SK-N-SH treated with all-trans-retinoic acid at 6 μM for 48 hours (cell line): ENCODE measurements at regions not wholly inside any gene's neighbourhood (a gene's known extent, or its start where the extent isn't known, plus 50 kb on each side); places are given as distances from the start of the nearest gene placed in this dataset.

Experiments
- PPARA ChIP-seq: fragments of 250-450 bp; sonication (Bioruptor Pico); IDR thresholded peaks from 2 replicates; pipeline ENCODE4 v1.5.0; 2020; ENCODE audit warnings: mild to moderate bottlenecking, borderline replicate concordance
- RARB ChIP-seq: fragments of 250-450 bp; sonication (Bioruptor Pico); IDR thresholded peaks from 2 replicates; pipeline ENCODE4 v1.8.0; 2021; ENCODE audit warnings: mild to moderate bottlenecking, moderate library complexity
- TF ChIP-seq, protein P1 (sequence below): fragments of 250-450 bp; sonication (Bioruptor Pico); IDR thresholded peaks from 2 replicates; pipeline ENCODE4 v1.5.1; 2020; ENCODE audit warnings: low read depth, mild to moderate bottlenecking, moderate library complexity
- TF ChIP-seq, protein P2 (sequence below): fragments of 250-450 bp; sonication (Bioruptor Pico); IDR thresholded peaks from 2 replicates; pipeline ENCODE4 v1.8.0; 2021; ENCODE audit warnings: low read depth, mild to moderate bottlenecking, moderate library complexity, borderline replicate concordance

DNA sequence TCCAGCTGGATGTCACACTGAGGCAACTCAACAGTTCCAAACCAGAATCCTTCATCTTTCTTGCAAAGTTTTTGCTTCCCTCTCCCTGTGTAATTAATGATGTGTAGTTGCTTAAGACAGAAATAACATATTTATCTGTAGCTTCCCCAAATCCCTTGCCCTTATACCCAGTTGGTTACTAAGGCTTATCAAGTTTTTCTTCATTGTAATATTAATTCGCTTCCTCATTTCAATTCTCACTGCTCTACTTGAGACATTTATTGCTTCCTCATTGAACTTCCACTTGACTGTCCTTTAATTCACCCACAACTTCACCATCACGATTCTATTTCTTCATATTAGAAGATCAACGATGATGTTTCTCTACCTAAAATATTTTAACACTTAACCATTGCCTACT lies 386.6 kb upstream of the CPEB2 start:
- no peak for TF ChIP-seq RARB (CRISPR knock-in tag)
- TF ChIP-seq, protein P1, sequence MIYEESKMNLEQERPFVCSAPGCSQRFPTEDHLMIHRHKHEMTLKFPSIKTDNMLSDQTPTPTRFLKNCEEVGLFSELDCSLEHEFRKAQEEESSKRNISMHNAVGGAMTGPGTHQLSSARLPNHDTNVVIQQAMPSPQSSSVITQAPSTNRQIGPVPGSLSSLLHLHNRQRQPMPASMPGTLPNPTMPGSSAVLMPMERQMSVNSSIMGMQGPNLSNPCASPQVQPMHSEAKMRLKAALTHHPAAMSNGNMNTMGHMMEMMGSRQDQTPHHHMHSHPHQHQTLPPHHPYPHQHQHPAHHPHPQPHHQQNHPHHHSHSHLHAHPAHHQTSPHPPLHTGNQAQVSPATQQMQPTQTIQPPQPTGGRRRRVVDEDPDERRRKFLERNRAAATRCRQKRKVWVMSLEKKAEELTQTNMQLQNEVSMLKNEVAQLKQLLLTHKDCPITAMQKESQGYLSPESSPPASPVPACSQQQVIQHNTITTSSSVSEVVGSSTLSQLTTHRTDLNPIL (CRISPR knock-in tag), result no peak
- TF ChIP-seq, protein P2, sequence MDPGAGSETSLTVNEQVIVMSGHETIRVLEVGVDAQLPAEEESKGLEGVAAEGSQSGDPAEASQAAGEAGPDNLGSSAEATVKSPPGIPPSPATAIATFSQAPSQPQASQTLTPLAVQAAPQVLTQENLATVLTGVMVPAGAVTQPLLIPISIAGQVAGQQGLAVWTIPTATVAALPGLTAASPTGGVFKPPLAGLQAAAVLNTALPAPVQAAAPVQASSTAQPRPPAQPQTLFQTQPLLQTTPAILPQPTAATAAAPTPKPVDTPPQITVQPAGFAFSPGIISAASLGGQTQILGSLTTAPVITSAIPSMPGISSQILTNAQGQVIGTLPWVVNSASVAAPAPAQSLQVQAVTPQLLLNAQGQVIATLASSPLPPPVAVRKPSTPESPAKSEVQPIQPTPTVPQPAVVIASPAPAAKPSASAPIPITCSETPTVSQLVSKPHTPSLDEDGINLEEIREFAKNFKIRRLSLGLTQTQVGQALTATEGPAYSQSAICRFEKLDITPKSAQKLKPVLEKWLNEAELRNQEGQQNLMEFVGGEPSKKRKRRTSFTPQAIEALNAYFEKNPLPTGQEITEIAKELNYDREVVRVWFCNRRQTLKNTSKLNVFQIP, result no peak
- TF ChIP-seq PPARA, result no peak
